NCI-H526 (cell line): ENCODE measurements at regions not wholly inside any gene's neighbourhood (a gene's known extent, or its start where the extent isn't known, plus 50 kb on each side); places are given as distances from the start of the nearest gene placed in this dataset.
"Not testable (repeated sequence)": the region's sequence is repeated elsewhere in the genome, so short reads cannot be mapped to it uniquely, and the experiment has no call there.

Source experiments
- DNase-seq, 2 experiments: peaks; one replicate each; lab custom pipeline; 2025; lab: John Stamatoyannopoulos, UW

GRCh38 chr5:34096033-34096432 lies 53.0 kb upstream of the C1QTNF3 start:
- not testable (repeated sequence) for DNase-seq

DNA sequence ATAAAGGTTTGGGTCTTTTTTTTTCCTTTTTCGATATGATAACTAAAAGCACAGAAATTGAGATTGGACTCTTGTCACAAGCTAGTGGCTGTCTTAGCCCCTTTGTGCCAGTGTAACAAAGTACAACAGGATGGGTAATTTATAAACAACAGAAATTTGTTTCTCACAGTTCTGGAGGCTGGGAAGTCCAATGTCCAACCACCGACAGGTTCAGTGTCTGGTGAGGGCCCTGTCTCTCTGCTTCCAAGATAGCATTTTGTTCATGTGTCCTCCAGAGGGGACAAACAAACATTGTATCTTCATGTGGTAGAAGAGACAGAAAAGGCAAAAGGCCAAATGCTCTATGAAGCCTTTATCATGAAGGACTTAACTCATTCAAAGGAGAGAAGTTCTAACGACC lies 56.9 kb upstream of the C1QTNF3 start:
- DNase-seq = not testable (repeated sequence)

DNA sequence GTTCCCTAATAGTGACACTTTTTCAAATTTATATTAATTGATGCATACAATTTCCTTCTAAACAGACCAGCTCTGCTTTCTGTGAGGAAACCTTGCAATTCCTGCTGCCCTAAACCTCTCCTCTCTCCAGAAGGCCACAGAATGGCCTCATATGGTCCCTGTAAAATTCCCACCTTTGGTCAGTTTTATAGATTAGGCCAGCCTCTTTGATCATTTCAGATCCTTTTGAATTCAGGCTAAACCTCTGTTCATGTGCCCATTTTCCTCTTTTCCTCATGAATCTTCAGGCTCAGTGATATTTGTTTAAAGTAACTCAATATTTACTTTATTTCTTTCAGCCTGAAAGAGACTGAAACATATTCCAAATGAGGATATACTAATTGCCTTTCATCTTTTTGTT lies 58.6 kb upstream of the C1QTNF3 start:
- DNase-seq = not testable (repeated sequence)

- not testable (repeated sequence) for DNase-seq
Observed at GRCh38 chr5:34108897-34109296, 65.9 kb upstream of the C1QTNF3 start.

GRCh38 chr5:34124280-34124679 lies 81.3 kb upstream of the C1QTNF3 start:
- not testable (repeated sequence) for DNase-seq

- not testable (repeated sequence) for DNase-seq
Observed at GRCh38 chr5:34125354-34125753, 82.3 kb upstream of the C1QTNF3 start.

DNA sequence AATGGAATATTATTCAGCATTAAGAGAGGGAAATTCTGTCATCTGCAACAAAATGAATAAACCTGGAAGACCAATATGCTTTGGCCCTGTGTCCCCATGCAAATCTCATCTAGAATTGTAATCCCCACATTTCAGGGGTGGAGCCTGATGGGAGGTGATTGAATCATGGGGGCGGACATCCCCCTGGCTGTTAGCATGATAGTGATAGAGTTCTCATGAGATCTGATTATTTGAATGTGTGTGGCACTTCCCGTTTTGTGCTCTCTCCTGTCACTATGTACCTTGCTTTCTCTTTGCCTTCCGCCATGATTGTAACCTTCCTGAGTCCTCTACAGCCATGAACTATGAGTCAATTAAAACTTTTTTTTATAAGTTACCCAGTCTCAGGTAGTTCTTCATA lies 83.7 kb upstream of the C1QTNF3 start:
- DNase-seq = not testable (repeated sequence)

- not testable (repeated sequence) for DNase-seq
Observed at GRCh38 chr5:34127818-34128217, 84.8 kb upstream of the C1QTNF3 start.

- DNase-seq = not testable (repeated sequence)
Observed at GRCh38 chr5:34128890-34129289, 85.9 kb upstream of the C1QTNF3 start.

DNA sequence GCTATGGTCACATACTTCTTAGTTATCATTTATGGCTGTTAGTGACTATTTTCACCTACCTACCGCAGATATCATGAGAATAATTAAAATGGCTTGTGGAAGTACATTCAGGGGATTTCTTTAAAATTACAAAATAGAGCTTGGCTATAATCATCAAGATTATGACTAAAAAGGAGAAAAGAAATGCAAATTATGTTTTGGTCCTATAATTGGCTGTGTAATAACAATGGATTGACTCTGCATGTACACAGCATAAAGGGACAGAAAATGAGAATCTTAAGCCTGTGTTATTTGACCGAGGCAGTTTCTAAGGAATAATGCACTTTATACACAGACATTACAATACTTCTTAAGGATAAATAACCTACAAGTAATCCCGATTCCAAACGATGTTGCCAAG lies 112.0 kb upstream of the C1QTNF3 start:
- DNase-seq = not testable (repeated sequence)

GRCh38 chr5:34156703-34157414 lies 113.8 kb upstream of the C1QTNF3 start:
- not testable (repeated sequence) for DNase-seq

DNA sequence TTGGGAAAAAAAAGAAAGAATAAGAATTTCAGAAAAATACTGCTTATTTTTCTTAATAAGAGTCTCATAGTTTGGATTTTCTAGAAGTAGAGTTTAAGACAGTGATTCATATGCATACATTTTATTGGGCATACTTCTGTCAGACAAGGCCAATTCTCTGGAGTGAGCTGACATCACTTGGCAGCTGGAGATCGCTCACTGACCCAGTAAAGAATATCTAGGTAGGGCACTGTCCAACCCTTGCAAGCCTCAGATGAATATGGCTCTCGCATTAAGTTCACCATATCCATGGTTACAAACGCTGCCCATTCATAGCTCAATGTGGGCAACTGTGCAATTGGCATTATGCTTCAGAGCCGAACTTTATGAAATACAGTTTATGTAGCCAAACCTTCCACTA lies 117.9 kb upstream of the C1QTNF3 start:
- not testable (repeated sequence) for DNase-seq

- DNase-seq = not testable (repeated sequence)
Observed at GRCh38 chr5:34171398-34171797, 128.4 kb upstream of the C1QTNF3 start.

DNA sequence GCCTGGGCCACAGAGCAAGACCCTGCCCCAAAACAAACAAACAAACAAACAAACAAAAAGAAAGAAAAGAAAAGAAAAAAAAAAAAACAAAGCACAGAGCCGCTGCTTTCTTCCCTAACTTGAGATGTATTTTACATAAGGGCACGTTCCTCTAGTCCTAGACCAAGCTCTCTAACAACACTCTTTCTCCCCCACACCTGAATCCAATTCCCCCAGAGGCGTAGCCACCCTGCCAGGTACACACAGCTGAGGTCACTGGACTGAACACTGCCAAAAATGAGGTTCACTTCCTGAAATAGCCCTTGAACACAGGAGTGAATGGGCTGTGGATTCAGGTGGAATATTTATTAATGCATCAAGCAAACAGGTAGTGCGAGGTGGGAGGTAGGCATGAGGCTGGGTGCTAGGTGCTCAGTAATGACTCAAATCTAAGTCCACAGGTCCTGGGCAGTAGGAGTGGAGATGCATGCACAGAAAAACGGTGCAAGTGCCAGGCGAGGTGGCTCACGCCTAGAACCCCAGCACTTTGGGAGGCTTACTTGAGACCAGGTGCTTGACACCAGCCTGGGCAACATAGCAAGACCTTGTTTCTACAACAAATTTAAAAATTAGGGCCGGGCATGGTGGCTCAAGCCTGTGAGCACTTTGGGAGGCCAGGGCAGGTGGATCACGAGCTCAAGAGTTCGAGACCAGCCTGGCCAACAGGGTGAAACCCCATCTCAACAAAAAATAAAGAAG lies 136.6 kb upstream of the C1QTNF3 start:
- not testable (repeated sequence) for DNase-seq

DNA sequence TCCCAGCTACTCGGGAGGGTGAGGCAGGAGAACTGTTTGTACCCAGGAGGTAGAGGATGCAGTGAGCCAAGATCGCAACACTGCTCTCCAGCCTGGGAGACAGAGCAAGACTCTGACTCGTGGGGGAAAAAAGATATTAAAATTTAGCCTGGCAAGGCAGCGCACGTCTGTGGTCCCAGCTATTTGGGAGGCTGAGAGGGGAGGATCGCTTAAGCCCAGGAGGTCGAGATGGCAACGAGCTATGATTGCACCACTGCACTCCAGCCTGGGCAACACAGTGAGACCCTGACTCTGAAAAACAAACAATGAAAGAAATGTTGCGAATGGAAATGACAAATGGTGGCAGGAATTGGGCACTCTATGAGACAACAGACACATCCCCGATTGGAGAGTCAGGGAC lies 137.2 kb upstream of the C1QTNF3 start:
- not testable (repeated sequence) for DNase-seq

DNA sequence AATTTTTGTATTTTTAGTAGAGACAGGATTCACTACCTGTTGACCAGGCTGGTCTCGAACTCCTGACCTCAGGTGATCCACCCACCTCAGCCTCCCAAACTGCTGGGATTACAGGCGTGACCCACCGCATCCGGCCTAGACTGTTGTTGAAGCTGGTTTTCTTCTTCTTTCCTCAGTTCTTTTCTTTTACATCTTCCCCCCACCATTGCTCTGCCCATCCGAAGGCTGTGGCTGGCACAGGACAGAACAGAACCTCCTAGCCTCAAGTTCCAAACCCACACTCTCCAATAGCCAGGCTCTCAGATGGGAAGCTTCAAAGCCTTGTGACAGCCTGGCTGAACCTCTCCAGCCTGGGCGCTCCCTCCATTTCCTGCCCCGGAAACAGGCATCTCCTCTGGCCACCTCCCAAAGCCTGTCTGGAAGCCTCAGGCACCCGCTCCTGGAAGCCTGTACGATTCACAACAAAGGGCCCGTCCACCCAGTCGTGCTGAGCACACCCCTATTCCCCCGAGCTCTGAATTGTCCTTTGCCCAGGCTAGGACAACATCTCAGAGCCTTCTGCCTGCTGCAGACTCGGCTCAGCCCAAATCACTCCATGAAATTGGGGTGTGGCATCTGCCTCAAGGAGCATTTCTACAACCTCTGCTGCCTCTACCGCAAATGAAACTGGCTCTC lies 138.1 kb upstream of the C1QTNF3 start:
- not testable (repeated sequence) for DNase-seq

DNA sequence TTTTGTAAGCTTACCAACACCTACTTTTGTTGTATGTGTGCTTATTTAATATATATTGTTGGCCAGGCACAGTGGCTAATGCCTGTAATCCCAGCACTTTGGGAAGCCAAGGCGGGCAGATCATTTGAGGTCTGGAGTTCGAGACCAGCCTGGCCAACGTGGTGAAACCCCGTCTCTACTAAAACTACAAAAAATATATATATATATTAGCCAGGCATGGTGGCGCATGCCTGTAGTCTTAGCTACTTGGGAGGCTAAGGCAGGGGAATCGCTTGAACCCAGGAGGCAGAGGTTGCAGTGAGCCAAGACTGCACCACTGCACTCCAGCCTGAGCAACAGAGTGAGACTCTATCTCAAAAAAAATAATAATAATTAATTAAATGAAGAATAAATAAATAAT lies 142.0 kb upstream of the C1QTNF3 start:
- not testable (repeated sequence) for DNase-seq

GRCh38 chr5:34185572-34185971 lies 142.6 kb upstream of the C1QTNF3 start:
- not testable (repeated sequence) for DNase-seq

DNA sequence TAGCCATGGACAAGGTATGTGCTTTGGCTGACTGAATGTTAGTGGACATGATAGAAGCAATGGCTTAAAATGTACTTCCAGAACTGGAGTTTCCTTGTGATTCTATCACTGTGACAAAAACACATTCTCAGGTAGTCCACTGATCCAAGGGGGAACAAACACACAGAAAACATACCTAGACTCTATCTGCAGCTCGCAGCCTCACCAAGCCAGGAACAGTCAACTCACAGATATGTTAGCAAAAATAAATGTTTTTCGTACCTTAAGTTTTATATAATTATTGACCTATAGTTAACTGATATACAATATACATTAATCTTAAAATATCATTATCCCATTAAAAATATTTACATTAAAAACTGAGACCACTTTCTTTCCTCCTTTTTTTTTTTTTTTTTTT lies 143.1 kb upstream of the C1QTNF3 start:
- not testable (repeated sequence) for DNase-seq

DNA sequence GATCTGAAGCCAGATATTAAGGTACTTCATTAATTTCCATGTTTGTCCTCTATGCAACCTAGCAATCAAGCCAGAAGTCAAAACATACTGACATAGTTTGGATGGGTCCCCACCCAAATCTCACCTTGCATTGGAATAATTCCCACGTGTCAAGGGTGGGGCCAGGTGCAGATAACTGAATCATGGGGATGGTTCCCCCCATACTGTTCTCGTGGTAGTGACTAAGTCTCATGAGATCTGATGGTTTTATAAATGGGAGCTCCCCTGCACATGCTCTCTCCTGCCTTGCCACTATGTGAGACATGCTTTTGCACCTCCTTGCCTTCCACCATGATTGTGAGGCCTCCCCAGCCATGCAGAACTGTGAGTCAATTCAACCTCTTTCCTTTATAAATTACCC lies 143.9 kb upstream of the C1QTNF3 start:
- not testable (repeated sequence) for DNase-seq

GRCh38 chr5:34187441-34187840 lies 144.4 kb upstream of the C1QTNF3 start:
- not testable (repeated sequence) for DNase-seq

DNA sequence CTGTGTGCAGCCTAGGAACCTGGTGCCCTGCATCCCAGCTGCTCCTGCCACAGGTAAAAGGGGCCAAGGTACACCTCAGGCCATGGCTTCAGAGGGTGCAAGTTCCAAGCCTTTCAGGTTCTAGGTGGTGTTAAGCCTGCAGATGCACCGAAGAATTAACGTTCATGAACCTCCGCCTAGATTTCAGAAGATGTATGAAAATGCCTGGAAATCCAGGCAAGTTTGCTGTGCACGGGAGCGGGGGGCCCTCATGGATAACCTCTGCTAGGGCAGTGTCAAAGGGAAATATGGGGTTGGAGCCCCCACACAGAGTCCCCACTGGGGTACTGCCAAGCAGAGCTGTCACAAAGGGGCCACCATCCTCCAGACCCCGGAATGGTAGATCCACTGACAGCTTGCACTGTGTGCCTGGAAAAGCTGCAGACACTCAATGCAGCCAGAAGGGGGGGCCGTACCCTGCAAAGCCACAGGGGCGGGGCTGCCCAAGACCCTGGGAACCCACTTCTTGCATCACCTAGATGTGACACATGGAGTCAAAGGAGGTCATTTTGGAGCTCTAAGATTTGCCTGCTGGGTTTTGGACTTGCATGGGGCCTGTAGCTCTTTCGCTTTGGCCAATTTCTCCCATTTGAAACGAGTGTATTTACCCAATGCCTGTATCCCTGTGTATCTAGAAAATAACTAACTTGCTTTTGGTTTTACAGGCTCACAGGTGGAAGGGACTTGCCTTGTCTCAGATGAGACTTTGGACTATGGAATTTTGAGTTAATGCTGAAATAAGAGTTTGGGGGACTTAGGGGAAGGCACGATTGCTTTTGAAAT lies 145.2 kb upstream of the C1QTNF3 start:
- DNase-seq = not testable (repeated sequence)
